HS-5 (cell line): ENCODE measurements at regions not wholly inside any gene's neighbourhood (a gene's known extent, or its start where the extent isn't known, plus 50 kb on each side); places are given as distances from the start of the nearest gene placed in this dataset.
"Not testable (repeated sequence)": the region's sequence is repeated elsewhere in the genome, so short reads cannot be mapped to it uniquely, and the experiment has no call there.

Experiments used
- DNase-seq: peaks from one replicate; pipeline ENCODE4 v3.0.0-alpha.2; 2012; ENCODE audit warnings: low read depth

- no peak for DNase-seq
These were observed 699.8 kb downstream of the PTPRU start for GRCh38 chr1:29936031-29936544.

GRCh38 chr1:29934255-29934772, 698.0 kb downstream of the PTPRU start:
- DNase-seq: no peak

- no peak for DNase-seq
These were observed 696.7 kb downstream of the PTPRU start for GRCh38 chr1:29933067-29933466.

GRCh38 chr1:29932626-29933025, 696.3 kb downstream of the PTPRU start:
- DNase-seq: no peak

- DNase-seq: no peak
These were observed 695.3 kb downstream of the PTPRU start for GRCh38 chr1:29931477-29932175.

GRCh38 chr1:29925058-29925457, 688.7 kb downstream of the PTPRU start:
- no peak for DNase-seq

GRCh38 chr1:29924017-29924431, 687.7 kb downstream of the PTPRU start:
- no peak for DNase-seq

GRCh38 chr1:29921741-29922140, 685.4 kb downstream of the PTPRU start:
- DNase-seq: no peak

GRCh38 chr1:29920784-29921183, 684.5 kb downstream of the PTPRU start:
- no peak for DNase-seq

GRCh38 chr1:29920316-29920715, 684.0 kb downstream of the PTPRU start:
- no peak for DNase-seq

- not testable (repeated sequence) for DNase-seq
These were observed 682.7 kb downstream of the PTPRU start for GRCh38 chr1:29919041-29919440.

GRCh38 chr1:29916656-29917369, 680.5 kb downstream of the PTPRU start:
- no peak for DNase-seq

GRCh38 chr1:29914936-29915335, 678.6 kb downstream of the PTPRU start:
- no peak for DNase-seq

GRCh38 chr1:29912425-29912824, 676.1 kb downstream of the PTPRU start:
- no peak for DNase-seq

- no peak for DNase-seq
These were observed 673.6 kb downstream of the PTPRU start for GRCh38 chr1:29909962-29910361.

GRCh38 chr1:29907596-29907995, 671.3 kb downstream of the PTPRU start:
- no peak for DNase-seq

- DNase-seq: no peak
These were observed 670.6 kb downstream of the PTPRU start for GRCh38 chr1:29906927-29907326.

- no peak for DNase-seq
These were observed 667.3 kb downstream of the PTPRU start for GRCh38 chr1:29903548-29904166.

GRCh38 chr1:29901624-29902325, 665.5 kb downstream of the PTPRU start:
- DNase-seq: no peak

- no peak for DNase-seq
These were observed 664.4 kb downstream of the PTPRU start for GRCh38 chr1:29900712-29901111.

- DNase-seq: no peak
These were observed 663.9 kb downstream of the PTPRU start for GRCh38 chr1:29900104-29900679.
